Nephron (organoid): ENCODE measurements at regions not wholly inside any gene's neighbourhood (a gene's known extent, or its start where the extent isn't known, plus 50 kb on each side); places are given as distances from the start of the nearest gene placed in this dataset.

Experiments
- H3K27ac Mint-ChIP-seq, 3 experiments: 2 replicates each; pipeline ENCODE4 v1.8.0; 2020; ENCODE audit warnings: mixed read lengths in 3 of 3, mild to moderate bottlenecking in 2 of 3, moderate library complexity in 1 of 3
- H3K27me3 Mint-ChIP-seq: 2 replicates; pipeline ENCODE4 v1.8.0; 2021; ENCODE audit warnings: low read depth, mild to moderate bottlenecking, moderate library complexity, mixed read lengths
- H3K36me3 Mint-ChIP-seq: 2 replicates; pipeline ENCODE4 v1.8.0; 2020; ENCODE audit warnings: low read depth, mixed read lengths
- H3K4me1 Mint-ChIP-seq: 2 replicates; pipeline ENCODE4 v1.8.0; 2020; ENCODE audit warnings: mixed read lengths
- H3K4me3 Mint-ChIP-seq, 3 experiments: 2 replicates each; pipeline ENCODE4 v1.8.0; 2020; ENCODE audit warnings: mild to moderate bottlenecking in 3 of 3, mixed read lengths in 3 of 3, moderate library complexity in 2 of 3
- H3K9me3 Mint-ChIP-seq: 2 replicates; pipeline ENCODE4 v1.8.0; 2020; ENCODE audit warnings: mixed read lengths
- TF ChIP-seq, protein P1 (sequence below), 3 experiments: fragments of 200-600 bp; sonication (generic); IDR thresholded peaks; one replicate each; pipeline ENCODE4 v1.5.0; 2021; ENCODE audit warnings: antibody characterized with exemption in 3 of 3; ENCODE audit not compliant: unreplicated experiment in 3 of 3

DNA sequence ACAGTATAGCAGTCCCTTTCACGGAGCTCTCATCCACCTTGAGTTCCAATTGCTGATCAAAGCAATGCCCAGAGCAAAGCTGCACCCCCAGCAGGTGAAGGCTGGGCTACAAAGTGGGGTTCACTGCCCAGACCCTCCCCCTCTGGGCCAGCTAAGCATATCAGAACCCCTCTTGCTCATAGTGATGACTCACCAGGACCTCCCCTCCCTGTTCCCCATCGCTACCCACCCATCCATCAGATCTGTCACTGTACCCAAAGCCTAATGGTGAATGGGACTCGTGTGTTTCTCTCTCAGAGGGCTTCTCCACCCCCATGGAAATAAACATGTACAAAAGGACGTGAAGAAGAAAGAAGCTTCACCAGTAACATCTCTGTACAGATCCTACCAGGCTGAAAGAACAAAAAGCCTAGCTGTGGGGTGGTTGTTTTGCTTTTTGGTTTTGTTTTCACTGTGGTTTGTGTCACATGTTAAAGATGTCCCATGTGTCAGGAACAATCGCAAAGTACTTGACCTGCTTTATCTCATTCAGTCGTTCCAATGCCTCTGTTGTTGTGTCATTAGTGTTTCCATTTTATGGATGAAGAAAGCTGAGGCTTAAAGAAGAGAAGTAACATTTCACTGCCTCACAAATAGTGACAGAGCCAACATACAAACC lies 518.5 kb downstream of the CD83 start:
- Mint-ChIP-seq H3K4me1 (peaks cover 29% of the 10 kb centered on the region), H3K36me3 (no peaks in the 10 kb centered on the region), H3K9me3 (no peaks in the 10 kb centered on the region), H3K27me3 (peaks cover 25% of the 10 kb centered on the region), H3K27ac (no peak overlapping the region), H3K4me3 (no peak overlapping the region)
- TF ChIP-seq, protein P1, sequence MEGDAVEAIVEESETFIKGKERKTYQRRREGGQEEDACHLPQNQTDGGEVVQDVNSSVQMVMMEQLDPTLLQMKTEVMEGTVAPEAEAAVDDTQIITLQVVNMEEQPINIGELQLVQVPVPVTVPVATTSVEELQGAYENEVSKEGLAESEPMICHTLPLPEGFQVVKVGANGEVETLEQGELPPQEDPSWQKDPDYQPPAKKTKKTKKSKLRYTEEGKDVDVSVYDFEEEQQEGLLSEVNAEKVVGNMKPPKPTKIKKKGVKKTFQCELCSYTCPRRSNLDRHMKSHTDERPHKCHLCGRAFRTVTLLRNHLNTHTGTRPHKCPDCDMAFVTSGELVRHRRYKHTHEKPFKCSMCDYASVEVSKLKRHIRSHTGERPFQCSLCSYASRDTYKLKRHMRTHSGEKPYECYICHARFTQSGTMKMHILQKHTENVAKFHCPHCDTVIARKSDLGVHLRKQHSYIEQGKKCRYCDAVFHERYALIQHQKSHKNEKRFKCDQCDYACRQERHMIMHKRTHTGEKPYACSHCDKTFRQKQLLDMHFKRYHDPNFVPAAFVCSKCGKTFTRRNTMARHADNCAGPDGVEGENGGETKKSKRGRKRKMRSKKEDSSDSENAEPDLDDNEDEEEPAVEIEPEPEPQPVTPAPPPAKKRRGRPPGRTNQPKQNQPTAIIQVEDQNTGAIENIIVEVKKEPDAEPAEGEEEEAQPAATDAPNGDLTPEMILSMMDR (IDR thresholded peaks at IDR 0.05; ENCODE audit: unreplicated experiment in 3 of 3): no peak

DNA sequence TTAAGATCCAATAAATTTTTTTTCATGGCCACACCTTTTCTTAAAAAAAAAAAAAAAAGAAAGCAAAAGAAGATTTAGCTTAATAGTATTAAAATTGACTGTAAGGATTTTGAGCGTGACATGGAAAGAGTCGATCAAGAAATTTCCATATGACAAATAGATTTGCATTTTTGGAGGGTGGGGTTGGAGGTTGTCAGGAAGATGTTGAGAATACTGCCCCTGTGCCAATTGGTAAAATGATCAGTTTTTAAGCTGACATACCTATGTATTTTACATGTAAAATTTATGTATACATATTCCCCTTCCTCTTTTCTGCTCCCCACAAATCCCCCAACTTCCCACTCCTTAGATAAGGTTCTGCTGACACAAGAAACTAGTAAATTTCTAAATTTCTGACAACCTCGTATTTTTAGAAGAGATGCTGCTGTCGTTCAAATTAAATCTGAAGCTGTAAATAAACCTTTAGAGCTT lies 520.9 kb downstream of the CD83 start:
- Mint-ChIP-seq H3K4me3 (peak overlapping the region in 1 of 3 experiments; percentile 17), H3K4me1 (peaks cover 43% of the 10 kb centered on the region), H3K27me3 (peaks cover 25% of the 10 kb centered on the region), H3K36me3 (no peaks in the 10 kb centered on the region), H3K27ac (peak overlapping the region in 2 of 3 experiments; percentile 13 to 39), H3K9me3 (no peaks in the 10 kb centered on the region)
- TF ChIP-seq, protein P1 (IDR thresholded peaks at IDR 0.05; ENCODE audit: unreplicated experiment in 3 of 3): no peak

DNA sequence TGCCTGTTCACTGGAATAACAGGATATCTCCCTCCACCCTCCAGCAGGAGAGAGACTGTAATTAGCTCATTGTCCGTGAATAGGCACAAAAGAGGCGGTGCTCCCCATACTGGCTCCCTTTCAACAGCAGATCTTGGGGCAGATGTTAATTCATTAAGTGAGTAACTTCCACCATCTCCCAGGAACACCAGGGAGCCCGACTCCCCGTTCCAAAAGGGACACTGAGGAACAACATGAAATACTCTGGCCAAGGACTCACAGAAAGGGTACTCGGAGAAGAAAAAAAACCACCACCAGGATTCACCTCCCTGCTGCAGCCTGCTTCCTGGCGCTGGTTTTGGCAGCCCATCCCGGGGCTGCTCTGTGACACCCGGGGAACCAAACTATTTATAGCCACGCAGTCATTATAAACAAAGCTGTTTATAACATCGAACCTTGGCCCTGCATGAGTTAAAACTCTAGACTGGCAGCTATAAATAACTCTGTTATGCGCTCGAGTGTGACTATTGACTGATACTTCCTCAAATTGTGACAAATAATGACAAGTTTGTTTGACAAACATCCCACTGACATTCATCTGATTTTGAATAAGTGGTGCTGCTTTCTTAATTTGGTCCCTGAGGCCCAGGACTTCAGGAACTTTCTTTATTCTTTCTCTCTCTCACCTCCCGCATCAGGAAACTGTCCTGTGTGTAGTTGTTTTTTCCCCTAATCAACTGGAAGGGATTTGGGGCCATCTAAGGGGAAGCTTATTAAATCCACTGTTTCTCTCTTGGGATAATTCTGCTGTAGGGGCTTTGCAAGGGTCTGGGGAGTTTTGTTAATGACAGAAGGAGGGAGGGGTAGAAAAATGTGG lies 521.6 kb downstream of the CD83 start:
- Mint-ChIP-seq H3K4me3 (peak overlapping the region in 2 of 3 experiments; percentile 8 to 17), H3K27me3 (peaks cover 21% of the 10 kb centered on the region), H3K4me1 (peaks cover 43% of the 10 kb centered on the region), H3K9me3 (no peaks in the 10 kb centered on the region), H3K27ac (peak overlapping the region; percentile 28 to 58 (median 39)), H3K36me3 (no peaks in the 10 kb centered on the region)
- TF ChIP-seq, protein P1 (IDR thresholded peaks at IDR 0.05; ENCODE audit: unreplicated experiment in 3 of 3): no peak

DNA sequence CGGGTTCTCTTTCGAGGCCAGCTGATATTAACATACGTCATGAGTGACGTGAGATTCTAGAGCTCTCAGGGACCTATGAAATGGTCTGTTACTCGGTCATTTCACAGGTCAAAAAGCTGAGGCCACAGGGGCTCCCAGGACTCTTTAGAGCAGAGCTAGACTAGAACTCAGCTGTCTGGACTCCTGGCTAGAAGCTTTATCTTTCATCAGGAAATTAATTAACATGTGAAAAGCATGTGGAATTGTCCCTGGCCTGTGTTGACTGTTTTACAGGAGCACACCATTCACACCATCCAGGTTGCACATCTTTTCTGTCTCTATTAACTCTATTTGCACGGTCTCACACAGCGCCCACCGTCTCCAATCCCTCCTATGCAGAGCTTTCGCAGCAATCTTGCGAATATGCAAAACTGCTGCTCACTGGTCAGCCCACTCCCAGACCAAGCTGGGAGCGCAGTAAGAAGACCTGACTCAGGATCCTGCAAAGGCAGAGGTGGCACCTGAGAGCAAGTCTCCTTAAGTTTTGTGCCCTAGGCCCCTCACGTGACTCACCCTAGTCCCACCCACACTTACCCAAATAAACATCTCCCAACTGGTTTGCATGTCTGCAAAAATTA lies 522.5 kb downstream of the CD83 start:
- no peaks in the 10 kb centered on the region for H3K9me3 Mint-ChIP-seq

DNA sequence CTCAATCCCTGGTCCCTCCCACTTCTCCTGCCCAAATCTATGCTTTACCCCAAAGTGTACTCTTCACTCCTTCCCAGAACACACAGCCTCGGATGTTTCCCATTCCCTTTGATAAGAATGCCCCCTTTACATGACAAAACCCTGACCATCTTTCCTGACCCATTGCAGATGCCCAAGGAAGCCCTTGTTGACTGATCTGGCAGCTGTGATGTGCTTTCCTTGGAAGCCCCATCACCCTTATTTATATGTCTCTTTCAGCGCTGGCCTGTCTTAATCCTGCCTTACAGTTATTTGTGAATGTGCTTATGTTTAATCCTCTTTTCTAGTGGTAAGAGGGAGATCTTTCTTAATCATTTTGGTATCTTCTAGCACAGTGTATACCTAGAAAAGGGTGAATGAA lies 523.1 kb downstream of the CD83 start:
- H3K27me3 Mint-ChIP-seq: peaks cover 21% of the 10 kb centered on the region
- H3K27ac Mint-ChIP-seq: peak overlapping the region in 2 of 3 experiments; percentile 8 to 18
- no peaks in the 10 kb centered on the region for H3K36me3 Mint-ChIP-seq
- H3K9me3 Mint-ChIP-seq: no peaks in the 10 kb centered on the region
- TF ChIP-seq, protein P1 (IDR thresholded peaks at IDR 0.05; ENCODE audit: unreplicated experiment in 3 of 3): no peak
- H3K4me3 Mint-ChIP-seq: peak overlapping the region in 2 of 3 experiments; percentile 19 to 22
- peaks cover 52% of the 10 kb centered on the region for H3K4me1 Mint-ChIP-seq

More for the DNA sequence above, 522.5 kb downstream of the CD83 start:
- Mint-ChIP-seq H3K4me1 (peaks cover 50% of the 10 kb centered on the region), H3K27ac (peak overlapping the region in 1 of 3 experiments; percentile 18), H3K36me3 (no peaks in the 10 kb centered on the region), H3K4me3 (no peak overlapping the region), H3K27me3 (peaks cover 21% of the 10 kb centered on the region)
- TF ChIP-seq, protein P1 (IDR thresholded peaks at IDR 0.05; ENCODE audit: unreplicated experiment in 3 of 3): no peak
